Hepatocyte (in vitro differentiated cells): ENCODE measurements at regions not wholly inside any gene's neighbourhood (a gene's known extent, or its start where the extent isn't known, plus 50 kb on each side); places are given as distances from the start of the nearest gene placed in this dataset.
"Not testable (repeated sequence)": the region's sequence is repeated elsewhere in the genome, so short reads cannot be mapped to it uniquely, and the experiment has no call there.

Source experiments
- DNase-seq: peaks from one replicate; pipeline ENCODE4 v3.0.0-alpha.2; 2016; ENCODE audit warnings: low spot score
- H2AFZ ChIP-seq: fragments of 200-600 bp; sonication (generic); 2 replicates; pipeline ENCODE4 v1.6.0; 2016; ENCODE audit warnings: antibody characterized with exemption, mild to moderate bottlenecking
- H3K27ac ChIP-seq: fragments of 200-600 bp; sonication (generic); 2 replicates; pipeline ENCODE4 v1.5.1; 2016; ENCODE audit warnings: mild to moderate bottlenecking
- H3K27me3 ChIP-seq: fragments of 200-600 bp; sonication (generic); 2 replicates; pipeline ENCODE4 v1.6.1; 2016
- H3K36me3 ChIP-seq: fragments of 200-600 bp; sonication (generic); replicated peaks from 2 replicates; pipeline ENCODE4 v1.5.1; 2016; ENCODE audit warnings: low read depth; ENCODE audit not compliant: insufficient read depth
- H3K4me1 ChIP-seq: fragments of 200-600 bp; sonication (generic); 2 replicates; pipeline ENCODE4 v1.5.1; 2016; ENCODE audit warnings: mild to moderate bottlenecking, moderate library complexity; ENCODE audit not compliant: insufficient read depth
- H3K4me2 ChIP-seq: fragments of 200-600 bp; sonication (generic); 2 replicates; pipeline ENCODE4 v1.6.0; 2016
- H3K4me3 ChIP-seq: fragments of 200-600 bp; sonication (generic); 2 replicates; pipeline ENCODE4 v1.5.1; 2016; ENCODE audit warnings: mild to moderate bottlenecking
- H3K79me2 ChIP-seq: fragments of 200-600 bp; sonication (generic); 2 replicates; pipeline ENCODE4 v1.6.0; 2017; ENCODE audit warnings: mild to moderate bottlenecking
- H3K9me2 ChIP-seq: fragments of 200-600 bp; sonication (generic); replicated peaks from 2 replicates; pipeline ENCODE4 v1.6.0; 2017; ENCODE audit warnings: mild to moderate bottlenecking; ENCODE audit not compliant: insufficient read depth
- H3K9me3 ChIP-seq: fragments of 200-600 bp; sonication (generic); 2 replicates; pipeline ENCODE4 v1.5.1; 2016; ENCODE audit warnings: low read depth, mild to moderate bottlenecking
- H4K20me1 ChIP-seq: fragments of 200-600 bp; sonication (generic); 2 replicates; pipeline ENCODE4 v1.6.0; 2016; ENCODE audit warnings: mild to moderate bottlenecking; ENCODE audit not compliant: insufficient read depth, poor library complexity, severe bottlenecking
- WGBS: methylation state at CpG from one replicate; pipeline ENCODE4 v1.1.6; 2016; ENCODE audit warnings: low lambda C conversion rate; ENCODE audit errors: missing lambda C conversion rate; 5-methylcytosine and 5-hydroxymethylcytosine counted together

DNA sequence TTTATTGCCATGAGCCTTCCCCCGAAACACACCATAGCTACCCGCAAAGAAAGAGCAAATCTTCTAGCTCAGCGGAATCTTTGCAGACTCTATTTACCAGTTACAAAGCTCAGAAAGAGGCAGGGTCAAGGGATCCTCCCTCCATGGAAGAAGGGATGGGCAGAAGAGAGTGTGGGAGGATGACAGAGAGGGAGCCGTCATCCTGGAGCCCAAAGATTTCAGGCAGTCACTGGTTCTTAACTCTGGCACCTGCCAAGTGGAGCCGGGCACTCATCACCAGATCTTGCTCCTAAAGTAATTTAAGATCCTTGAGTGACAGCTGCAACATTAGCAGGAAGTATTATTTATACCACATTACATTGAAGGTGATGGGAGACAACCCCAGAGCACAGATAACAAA, 137.9 kb upstream of the NBPF9 start:
- H3K36me3 ChIP-seq, H3K9me3 ChIP-seq, H4K20me1 ChIP-seq, H3K27ac ChIP-seq, H3K27me3 ChIP-seq, H3K9me2 ChIP-seq, H3K4me2 ChIP-seq, H3K4me3 ChIP-seq, H3K79me2 ChIP-seq, H2AFZ ChIP-seq, DNase-seq, H3K4me1 ChIP-seq: not testable (repeated sequence)
- whole genome bisulfite sequencing = no CpG with 5 or more reads among the region's 5 CpGs

DNA sequence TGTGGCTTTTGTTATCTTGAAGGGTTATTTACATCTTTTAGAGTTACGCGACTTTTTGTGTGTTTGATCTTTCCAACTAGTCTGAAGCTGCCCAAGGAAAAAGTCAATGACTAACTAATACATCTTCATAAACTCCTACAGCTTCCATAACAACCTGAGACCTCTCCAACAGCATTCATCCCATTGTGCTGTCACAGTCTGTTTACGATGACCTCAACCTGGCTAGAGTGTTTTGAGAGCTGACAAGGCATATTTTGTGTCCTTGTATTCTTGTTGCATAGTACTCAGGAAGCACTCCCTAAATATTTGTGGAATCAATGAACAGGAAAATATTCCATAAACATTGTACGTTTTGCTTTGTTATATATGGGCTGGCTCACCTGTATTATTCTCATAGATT, 140.2 kb upstream of the NBPF9 start:
- WGBS = no CpG with 5 or more reads among the region's 4 CpGs
- not testable (repeated sequence) for H3K9me2 ChIP-seq

DNA sequence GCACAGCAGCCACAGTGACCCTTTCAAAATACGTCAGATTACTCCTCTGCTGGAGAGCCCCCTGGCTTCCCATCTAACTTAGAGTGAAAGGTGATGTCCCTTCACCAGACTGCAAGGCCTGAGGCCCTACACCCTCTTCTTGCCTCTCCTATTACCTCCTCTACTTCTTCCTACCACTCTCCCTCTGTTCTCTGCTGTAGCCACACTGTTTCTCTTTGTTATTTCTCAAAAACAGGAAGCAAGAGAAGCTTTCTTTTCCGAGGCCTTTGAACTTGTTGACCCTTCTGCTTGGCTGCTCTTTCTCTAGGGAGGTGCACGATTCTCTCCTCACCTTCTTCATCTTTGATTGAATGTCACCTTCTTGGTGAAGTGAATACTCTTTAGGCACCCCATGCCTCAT, 141.3 kb upstream of the NBPF9 start:
- not testable (repeated sequence) for H3K27me3 ChIP-seq, H3K4me1 ChIP-seq, H3K9me3 ChIP-seq, H2AFZ ChIP-seq, H3K4me2 ChIP-seq, H3K9me2 ChIP-seq, H3K4me3 ChIP-seq, H3K27ac ChIP-seq, H4K20me1 ChIP-seq, H3K36me3 ChIP-seq, H3K79me2 ChIP-seq, DNase-seq
- WGBS = 86% methylated on average over 2 of the region's 3 CpGs

More for the DNA sequence above, 140.2 kb upstream of the NBPF9 start:
- not testable (repeated sequence) for H3K4me3 ChIP-seq, H4K20me1 ChIP-seq, H3K4me1 ChIP-seq, H3K27me3 ChIP-seq, H3K4me2 ChIP-seq, DNase-seq, H3K36me3 ChIP-seq, H3K9me3 ChIP-seq, H2AFZ ChIP-seq, H3K79me2 ChIP-seq, H3K27ac ChIP-seq

DNA sequence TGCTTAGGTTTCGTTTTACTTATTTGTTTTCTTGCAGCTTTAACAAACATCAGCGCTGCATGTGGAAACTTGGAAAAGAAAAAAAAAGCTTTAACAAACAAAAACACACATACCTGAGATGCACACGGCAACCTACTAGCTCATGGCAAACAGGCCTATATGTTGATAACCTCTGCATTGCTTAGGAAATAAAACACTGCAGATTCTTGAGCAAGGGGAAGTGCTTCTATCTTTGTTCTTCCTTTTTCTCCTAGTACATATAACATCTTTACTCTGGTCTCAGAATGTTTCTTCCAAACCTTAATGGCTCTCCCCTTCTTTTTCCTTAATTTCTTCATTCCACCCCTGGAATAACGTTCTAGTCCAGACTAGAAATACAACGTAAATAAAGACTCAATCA, 142.9 kb upstream of the NBPF9 start:
- H3K9me3 ChIP-seq, H3K27ac ChIP-seq, DNase-seq, H4K20me1 ChIP-seq, H3K27me3 ChIP-seq, H3K4me1 ChIP-seq, H3K4me2 ChIP-seq, H3K79me2 ChIP-seq, H3K9me2 ChIP-seq, H3K36me3 ChIP-seq, H2AFZ ChIP-seq, H3K4me3 ChIP-seq: not testable (repeated sequence)
- no CpG with 5 or more reads among the region's 5 CpGs for WGBS

DNA sequence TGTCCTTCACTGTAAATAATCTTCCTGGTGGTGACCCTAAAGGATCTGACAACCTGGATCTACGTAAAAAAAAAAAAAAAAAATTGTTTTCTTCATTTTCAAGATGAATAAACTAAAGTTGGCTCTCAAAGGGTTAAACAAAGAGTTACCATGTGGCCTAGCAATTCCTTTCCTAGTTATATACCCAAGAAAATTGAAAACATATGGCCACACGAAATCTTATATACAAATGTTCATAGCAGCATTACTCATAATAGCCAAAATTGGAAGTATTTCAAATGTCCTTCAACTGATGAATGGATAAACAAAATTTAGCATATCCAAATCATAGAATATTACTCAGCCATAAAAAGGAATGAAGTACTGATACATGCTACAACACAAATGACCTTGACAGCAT, 145.3 kb upstream of the NBPF9 start:
- H2AFZ ChIP-seq, H3K79me2 ChIP-seq, H3K36me3 ChIP-seq, H3K9me3 ChIP-seq, H3K4me3 ChIP-seq, H3K9me2 ChIP-seq, H3K4me1 ChIP-seq, H3K27ac ChIP-seq, H4K20me1 ChIP-seq, H3K27me3 ChIP-seq, DNase-seq, H3K4me2 ChIP-seq: not testable (repeated sequence)
- WGBS = 92% methylated on average over 1 of the region's 2 CpGs

DNA sequence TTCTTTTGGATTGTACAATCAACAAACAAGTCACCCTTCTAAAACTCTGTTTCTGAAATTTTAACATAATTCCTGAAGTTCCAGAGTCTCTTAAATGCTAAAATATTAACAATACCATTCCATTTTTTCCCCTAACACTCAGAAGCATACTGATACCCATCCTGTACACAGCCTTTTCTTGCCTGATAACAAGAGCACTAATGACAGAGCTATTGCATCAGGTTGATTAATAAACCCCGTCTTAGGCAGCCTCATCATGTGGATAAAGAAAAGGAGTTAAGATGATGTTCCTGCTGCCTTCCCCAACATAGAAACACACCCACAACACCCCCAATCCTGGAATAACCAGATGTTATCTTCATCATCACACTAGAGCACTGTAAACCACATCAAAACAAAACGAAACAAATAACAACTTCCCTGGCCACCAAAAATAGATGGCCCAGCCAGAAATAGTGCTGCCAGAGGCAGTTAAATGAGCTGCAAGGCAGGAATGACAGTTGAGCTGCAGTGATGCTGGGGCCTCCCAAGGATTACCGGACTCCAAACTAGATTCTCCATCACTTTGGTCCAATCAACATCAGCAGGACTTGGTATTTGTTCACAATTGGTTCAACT, 146.6 kb upstream of the NBPF9 start:
- 100% methylated on average over 1 of the region's 3 CpGs for WGBS
- H2AFZ ChIP-seq, H4K20me1 ChIP-seq, DNase-seq, H3K27me3 ChIP-seq, H3K4me2 ChIP-seq, H3K9me2 ChIP-seq, H3K27ac ChIP-seq, H3K9me3 ChIP-seq, H3K4me1 ChIP-seq, H3K4me3 ChIP-seq, H3K36me3 ChIP-seq, H3K79me2 ChIP-seq: not testable (repeated sequence)

DNA sequence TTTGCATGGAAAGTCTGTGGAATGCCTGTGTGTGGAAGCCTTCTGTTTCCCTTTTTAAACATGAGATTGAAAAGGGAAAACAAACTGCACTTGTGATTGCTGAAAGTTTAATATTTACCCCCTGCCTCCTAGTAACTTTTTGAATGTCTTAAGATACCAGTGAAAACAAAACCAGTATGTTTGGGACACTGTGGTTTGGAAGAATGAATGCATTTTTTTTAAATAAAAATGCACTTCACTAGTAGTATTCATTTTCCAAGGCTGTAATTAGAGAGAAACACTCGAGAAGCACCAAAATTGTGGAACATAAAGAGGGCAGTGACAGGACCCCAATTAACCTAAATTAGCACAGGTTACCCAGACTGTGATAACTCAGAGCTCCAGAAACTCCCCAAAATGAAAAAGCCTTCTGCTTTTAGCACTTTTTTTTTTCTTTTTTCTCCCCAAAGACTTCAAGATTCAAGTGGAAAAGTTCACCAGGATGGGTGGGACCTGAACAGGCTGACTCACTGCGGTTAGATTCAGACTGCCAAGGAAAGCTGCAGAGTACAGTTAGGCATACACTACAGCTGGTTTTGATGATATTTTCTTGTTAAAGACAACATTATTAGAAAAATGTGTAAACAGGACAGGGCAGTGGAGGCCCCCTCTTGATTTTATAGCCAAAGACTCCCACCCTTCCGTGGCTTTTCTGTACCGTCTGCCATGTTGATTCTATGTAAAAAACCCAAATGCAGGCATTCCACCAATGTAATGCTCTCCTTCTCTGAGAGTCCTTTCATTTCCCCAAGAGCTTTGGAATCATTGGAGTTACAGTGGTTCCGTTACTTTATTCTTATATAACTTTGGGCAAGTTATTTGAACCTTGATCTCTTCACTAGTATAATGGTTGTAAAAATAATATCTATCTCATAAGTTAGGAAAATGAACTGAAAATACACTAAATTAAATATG, 151.8 kb upstream of the NBPF9 start:
- H3K9me2 ChIP-seq, H4K20me1 ChIP-seq, H2AFZ ChIP-seq, H3K27me3 ChIP-seq, DNase-seq, H3K9me3 ChIP-seq, H3K4me1 ChIP-seq, H3K36me3 ChIP-seq, H3K4me3 ChIP-seq, H3K79me2 ChIP-seq, H3K27ac ChIP-seq, H3K4me2 ChIP-seq: not testable (repeated sequence)
- 31% methylated on average over 1 of the region's 5 CpGs for WGBS

DNA sequence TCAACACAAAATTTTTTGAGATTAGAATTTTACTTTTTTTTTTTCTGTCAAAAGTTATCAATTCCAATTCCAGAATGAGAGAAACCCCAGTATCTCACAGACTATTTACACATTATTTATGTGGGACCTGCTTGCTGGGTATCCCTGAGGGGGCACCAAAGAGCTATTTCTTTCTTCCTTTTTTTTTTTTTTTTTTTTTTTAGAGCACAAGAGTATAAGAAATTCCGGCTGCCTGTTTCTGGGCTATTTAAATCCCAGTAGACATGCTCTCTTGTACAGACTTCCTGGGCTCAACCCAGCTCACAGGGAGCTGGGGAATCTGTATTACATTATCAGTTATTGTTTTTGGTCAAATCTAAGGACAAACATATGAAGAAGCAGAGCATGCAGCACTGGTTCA, 156.9 kb upstream of the NBPF9 start:
- WGBS = no CpG with 5 or more reads among the region's 1 CpG
- H3K4me1 ChIP-seq, H2AFZ ChIP-seq, H3K4me3 ChIP-seq, H4K20me1 ChIP-seq, DNase-seq, H3K9me3 ChIP-seq, H3K27ac ChIP-seq, H3K36me3 ChIP-seq, H3K79me2 ChIP-seq, H3K4me2 ChIP-seq, H3K9me2 ChIP-seq, H3K27me3 ChIP-seq: not testable (repeated sequence)

DNA sequence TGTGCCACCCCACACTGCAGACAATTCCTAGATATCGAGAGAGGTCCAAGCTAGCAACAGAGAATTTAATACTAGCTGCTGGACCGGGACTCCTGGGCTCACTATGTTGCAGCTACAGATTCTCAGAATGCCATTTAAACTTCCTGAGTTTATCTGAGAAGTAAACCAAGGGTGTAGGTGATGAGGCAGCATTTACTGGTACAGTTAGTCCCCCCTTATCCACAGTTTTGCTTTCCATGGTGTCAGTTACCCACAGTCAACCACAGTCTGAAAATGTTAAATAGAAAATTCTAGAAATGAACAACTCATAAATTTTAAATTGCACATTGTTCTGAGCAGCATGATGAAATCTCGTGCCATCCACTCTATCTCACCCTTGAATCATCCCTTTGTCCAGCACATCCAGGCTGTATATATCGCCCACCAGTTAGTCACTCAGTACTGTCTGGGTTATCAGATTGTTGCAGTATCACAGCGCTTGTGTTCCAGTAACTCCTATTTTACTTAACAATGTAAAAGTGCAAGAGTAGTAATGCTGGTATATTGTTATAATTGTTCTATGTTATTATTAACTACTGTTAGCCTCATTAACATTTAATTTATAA, 157.5 kb upstream of the NBPF9 start:
- H2AFZ ChIP-seq, H3K27me3 ChIP-seq, H3K4me1 ChIP-seq, H4K20me1 ChIP-seq, H3K9me3 ChIP-seq, H3K9me2 ChIP-seq, H3K4me3 ChIP-seq, H3K36me3 ChIP-seq, H3K27ac ChIP-seq, DNase-seq, H3K4me2 ChIP-seq, H3K79me2 ChIP-seq: not testable (repeated sequence)
- WGBS = 83% methylated on average over 2 of the region's 5 CpGs
